Medulla oblongata (tissue), 1 donor: ENCODE measurements at regions not wholly inside any gene's neighbourhood (a gene's known extent, or its start where the extent isn't known, plus 50 kb on each side); places are given as distances from the start of the nearest gene placed in this dataset.
"Not testable (repeated sequence)": the region's sequence is repeated elsewhere in the genome, so short reads cannot be mapped to it uniquely, and the experiment has no call there.

Experiments
- DNase-seq: peaks from one replicate; pipeline ENCODE4 v3.0.0-alpha.2; 2015; ENCODE audit errors: extremely low spot score

- DNase-seq: no peak
Measured at GRCh38 chr15:39028069-39028468, 463.5 kb upstream of the RASGRP1 start.

GRCh38 chr15:39029741-39030140 lies 465.1 kb upstream of the RASGRP1 start:
- no peak for DNase-seq

DNA sequence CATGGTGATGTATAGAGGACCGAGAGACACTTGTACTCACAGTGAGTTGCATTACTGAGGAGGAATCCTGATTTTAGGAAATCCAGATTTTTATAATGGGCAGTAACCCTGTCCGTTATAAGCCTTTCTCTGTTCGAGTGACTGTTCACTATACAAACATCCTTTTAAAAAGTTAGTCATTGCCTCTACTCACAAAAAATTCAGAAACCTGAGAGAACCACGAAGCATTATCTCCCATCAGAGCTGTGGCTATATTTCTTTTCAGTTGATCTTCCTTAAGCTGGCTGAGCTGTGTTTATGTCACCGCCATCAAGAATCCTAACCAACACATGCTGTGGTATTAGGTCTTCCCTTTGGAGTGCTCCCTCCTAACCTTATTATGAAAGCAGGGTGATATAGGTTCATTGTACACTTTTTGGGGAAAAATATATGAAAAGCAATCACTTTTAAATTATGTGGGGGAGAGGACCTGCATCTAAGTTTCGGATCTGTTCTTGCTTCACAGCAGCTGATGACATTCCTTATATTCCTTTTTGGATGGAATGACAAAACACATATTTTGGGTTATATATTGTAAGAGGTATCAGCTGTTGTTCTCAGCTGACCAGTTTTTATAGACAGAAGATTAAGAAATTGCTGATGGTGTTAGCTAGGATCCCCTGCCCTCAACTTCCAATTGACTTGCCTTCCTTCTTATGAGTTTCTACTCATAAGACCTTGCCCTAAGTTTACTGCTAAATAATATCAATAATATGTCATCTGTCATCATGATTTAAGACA lies 465.9 kb upstream of the RASGRP1 start:
- DNase-seq: no peak

DNA sequence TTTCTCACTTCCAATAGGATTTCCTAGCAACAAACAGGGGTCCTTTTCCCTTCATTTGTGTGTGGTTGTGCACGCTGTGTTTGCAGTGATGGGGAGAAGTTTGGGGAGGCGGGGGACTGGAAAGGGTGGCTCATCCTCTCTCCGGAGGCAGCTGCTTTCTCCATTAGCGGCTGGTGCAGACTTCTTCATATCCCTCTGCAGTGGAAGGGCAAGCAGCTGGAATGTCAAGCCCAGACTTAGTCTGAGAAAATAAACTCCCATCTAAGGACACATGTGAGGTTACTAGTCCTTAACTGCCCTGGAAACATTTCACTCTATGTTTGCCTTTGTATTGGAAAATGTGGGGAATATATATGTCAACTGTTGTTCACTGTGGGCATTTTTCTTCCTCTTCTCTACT lies 467.0 kb upstream of the RASGRP1 start:
- DNase-seq: no peak

DNA sequence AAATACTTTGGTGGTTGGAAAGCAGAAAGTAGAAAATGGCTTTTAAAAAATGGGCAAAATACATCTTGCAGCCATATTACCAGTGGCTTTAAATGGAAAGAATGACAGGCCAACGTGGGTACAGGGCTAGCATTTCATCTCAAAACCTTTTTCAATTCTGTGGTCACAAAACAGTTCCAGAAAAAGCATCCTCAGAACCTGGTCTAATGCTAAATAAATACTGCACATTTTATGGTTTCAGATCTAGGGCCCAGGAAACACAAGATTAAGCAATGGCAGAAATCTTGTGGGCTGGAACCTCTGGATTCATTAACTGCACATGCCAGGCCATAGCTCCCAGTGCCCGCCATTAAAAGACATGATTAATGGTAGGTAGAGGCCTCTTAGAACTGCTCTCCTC lies 470.2 kb upstream of the RASGRP1 start:
- DNase-seq: no peak

GRCh38 chr15:39037611-39038010 lies 473.0 kb upstream of the RASGRP1 start:
- not testable (repeated sequence) for DNase-seq

DNA sequence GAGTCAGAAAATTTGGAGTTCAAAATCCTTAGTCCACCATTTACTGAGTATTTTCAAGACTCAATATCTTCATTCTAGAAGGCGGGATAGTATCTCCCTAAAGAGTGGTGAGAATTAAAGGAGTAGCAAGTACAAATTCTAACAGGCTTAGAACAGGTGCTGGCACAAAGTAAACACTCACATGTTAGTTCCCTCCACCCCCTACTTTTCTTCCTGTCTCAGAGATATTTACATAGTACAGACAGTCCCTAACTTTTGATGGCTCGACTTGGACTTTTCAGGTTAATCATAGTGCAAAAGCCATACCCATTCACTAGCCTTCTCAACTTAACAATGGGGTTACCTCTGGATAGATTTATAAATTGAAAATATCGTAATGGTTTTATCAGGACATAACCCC lies 476.2 kb upstream of the RASGRP1 start:
- no peak for DNase-seq

GRCh38 chr15:39041979-39042495 lies 477.4 kb upstream of the RASGRP1 start:
- DNase-seq: no peak

DNA sequence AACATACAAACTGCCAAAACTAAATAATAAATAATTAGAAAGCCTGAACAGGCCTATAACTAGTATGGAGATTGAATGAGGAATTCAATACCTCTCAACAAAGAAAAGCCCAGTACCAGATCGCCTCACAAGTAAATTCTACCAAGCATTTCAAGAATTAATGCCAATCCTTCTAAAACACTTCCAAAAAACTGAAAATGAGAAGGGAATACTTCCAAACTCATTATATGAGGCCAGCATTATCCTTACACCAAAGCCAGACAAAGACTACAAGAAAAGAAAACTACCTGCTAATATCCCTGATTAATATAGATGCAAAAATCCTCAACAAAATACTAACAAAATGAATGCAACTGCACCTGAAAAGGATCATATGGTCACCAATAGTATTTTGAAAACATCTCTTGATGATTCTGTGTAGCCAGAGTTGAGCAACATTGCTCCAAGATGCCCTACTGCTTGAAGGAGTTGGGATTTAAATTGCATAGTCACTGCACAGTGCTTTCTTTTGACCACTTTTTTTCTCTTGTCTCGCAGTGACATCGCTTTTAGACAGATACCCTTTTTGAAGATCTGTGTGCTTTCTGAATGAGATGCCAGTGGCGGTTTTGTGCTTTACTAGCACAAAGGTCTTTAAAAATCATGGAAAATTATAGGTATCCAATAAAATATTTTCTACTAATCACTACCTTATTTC lies 487.2 kb upstream of the RASGRP1 start:
- no peak for DNase-seq

DNA sequence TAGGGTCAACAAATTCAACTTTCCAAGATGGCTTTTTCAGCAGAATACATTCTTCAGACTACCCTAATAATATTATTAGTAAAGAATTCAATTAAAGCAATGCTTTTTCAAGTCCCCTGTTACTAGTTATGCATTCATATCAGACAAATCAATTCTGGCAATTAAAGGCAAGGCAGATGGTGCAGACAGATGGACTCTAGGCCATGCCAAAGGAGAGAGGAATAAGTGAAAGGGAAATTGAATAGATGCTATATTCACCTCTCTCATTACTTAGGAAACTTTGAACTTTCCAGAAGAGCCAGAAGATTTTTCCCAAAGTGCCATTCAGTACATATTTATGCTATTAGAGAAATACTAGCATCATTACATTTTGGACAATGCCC lies 487.7 kb upstream of the RASGRP1 start:
- no peak for DNase-seq

GRCh38 chr15:39053480-39053879 lies 488.9 kb upstream of the RASGRP1 start:
- no peak for DNase-seq

DNA sequence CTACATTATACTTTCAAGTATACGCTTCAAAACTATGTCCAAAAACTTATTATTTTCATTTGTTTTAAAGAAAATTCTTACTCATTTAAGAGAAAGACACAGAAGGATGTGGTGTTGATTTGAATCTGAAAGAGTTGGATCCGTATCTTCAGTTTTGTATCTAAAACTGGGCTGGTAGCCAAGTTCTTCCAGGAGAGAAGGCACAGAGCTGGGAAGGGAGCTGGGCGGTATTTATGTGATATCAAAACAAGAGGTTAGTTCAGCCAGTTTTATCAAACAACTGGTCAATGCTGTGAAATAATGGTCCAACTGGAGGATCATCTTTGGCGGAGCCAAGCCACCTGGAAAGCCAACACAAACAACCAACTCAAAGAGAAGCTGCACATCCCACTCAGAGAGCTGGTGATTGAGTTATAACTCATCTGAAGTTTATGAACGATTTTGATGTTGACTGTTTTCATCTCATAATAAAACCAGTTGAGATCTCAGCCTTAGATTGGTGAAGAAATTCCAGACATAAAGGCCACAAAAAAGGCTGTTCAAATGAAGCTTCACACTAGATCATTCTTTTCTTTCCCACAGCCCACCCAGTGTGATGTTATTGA lies 489.6 kb upstream of the RASGRP1 start:
- no peak for DNase-seq

DNA sequence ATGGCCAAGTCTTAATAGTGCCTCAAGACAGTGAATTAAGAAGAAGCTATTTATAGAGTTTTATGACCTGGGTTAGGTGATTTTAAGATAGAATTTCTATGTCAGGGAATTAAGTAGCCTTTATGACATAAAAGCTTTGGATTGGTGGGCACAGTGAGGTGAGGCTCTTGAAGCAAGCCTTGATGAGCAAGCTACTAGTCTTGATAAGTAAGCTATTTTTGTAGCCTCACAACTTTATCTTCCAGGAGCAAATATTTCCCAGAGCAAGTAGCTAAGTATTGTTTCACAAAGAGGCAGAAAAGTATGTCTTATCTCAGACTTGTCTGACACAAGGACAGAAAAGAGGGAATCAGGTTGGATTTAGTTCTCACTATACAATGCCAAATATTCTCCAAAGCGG lies 491.7 kb upstream of the RASGRP1 start:
- no peak for DNase-seq

DNA sequence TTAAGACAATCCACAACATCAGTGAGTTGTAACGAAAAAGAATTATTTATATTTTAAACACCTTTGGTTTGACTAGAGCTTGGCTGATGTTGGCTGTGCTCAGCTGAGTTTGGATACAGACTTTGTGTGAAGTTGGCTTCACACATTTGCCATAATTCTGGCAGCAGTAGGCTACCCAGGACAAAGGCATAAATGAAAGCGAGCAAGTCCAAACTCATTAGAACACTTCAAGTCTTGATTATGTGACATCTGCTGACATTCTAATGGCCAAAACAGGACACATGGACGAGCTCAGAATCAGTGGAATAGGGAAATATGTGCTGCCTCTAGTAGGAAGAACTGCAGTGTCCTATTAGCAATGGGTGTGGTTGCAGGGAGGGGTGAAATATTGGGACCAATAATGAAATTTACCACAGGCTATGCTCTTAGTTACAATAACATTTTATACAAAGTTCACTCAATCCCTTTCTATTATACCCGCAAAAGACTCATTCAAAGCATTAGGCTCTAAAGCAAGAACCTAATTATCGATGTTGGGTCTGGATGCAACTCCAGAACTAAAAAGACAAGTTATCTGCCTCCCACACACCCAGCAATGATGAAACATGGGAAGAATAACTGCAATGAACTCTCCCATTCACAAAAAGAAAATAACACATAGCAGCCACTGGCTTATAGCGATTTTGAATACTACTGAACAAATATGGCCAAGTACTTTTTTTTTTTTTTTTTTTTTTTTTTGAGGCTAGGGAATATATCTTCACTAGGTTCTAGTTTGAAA lies 493.9 kb upstream of the RASGRP1 start:
- DNase-seq: no peak

DNA sequence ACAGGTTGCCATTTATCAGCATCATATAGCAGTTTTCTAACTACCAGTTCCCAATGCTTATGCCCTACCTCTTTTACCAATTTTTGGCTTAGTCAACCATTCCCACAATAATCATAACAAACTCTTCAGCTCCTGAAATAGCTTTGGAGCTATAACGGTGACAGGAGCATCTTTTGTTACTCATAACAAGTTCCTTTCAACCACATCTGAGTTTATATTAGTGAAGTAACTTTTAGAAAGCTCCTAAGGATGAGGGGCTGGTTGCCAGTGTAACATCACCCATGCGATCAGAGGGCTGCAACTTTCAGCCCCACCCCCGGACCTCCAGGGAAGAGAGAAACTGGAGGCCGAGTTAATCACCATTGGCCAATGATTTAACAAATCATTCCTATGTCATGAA lies 495.3 kb upstream of the RASGRP1 start:
- no peak for DNase-seq

DNA sequence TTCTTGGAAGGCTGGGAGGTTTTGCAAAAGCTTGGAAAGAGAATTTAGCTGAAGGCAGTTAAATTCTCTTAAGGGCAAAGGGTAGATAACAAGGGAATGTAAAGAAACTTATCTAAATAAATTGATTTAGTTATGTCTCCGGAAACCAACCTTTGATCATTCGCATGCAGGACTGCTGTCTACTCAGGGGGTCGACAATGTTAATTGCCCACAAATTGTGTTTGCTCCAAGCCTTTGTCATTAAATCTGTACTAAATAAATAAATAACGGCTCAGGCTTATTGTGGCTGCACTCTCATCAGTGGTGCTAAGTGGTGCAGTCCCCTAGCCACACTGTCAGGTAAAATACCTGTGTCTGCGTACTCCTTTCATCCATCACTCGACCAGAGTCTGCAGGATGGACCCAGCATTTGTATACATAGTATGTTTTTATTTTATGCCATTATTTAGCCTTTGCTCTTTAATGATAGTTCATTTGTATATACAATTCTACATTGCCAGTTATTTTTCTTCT lies 497.4 kb upstream of the RASGRP1 start:
- DNase-seq: no peak

DNA sequence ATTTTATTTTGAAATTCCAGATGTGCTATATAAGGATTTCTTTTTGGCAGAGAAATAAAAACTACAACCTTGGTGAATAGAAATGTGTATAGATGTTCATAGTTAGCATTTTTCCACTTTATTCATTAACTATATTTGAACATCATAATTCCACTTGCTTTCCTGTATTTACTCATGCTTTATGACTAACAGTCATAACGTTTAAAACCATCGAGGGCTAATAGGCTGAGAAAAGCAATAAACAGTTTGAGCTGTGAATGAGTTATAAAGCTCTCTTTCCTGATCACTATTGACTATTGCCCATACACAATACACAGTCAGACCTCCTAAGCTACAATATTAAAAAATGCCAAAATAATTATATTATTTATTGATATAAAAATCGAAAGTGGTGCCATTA lies 502.1 kb upstream of the RASGRP1 start:
- no peak for DNase-seq

DNA sequence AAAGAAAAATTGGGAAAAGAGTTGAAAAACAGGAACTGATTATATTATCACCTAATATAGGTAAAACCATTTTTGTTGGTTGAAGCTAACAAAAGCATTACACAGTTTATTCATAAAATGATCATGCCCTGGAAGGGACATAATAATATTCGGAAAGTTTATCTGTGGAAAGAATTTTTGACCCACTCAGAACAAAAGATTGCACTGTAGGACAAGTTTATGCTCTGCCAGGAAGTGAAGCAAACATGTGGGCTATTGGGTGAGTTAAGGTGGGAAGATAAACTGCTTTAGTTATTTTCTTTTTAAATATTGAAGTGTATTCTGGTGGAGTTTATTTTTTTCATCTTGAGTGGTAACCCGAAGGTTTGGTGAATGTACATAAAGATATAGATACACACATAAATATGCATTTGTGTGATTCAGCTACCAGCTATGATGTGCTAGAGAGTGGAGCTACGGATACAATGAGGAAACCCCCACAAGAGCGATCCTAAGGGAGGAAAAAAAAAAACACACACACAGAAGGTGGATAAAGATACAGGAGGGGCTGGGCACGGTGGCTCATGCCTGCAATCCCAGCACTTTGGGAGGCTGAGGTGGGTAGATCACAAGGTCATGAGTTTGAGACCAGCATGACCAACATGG lies 506.4 kb upstream of the THBS1 start:
- DNase-seq: no peak

DNA sequence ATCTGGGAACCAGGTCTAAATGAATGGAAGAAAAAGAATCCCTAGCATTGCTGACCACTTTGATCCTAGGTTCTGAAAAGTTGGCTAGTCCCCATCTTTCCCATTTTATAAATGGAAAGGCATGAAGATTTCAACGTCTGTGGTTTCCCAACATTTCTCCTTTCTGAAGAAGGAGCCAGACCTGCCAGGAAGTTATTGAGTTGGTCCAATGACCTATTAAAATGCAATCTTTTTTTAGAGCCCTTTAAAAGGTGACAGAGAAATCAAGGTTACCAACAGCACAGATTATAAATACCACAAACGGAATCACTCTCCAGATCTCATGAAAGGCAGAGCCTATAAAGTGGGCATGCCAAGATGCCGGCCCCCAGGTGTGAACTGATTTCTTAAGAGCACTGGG lies 505.6 kb upstream of the THBS1 start:
- DNase-seq: no peak

- DNase-seq: no peak
Measured at GRCh38 chr15:39075756-39076341, 505.0 kb upstream of the THBS1 start.

DNA sequence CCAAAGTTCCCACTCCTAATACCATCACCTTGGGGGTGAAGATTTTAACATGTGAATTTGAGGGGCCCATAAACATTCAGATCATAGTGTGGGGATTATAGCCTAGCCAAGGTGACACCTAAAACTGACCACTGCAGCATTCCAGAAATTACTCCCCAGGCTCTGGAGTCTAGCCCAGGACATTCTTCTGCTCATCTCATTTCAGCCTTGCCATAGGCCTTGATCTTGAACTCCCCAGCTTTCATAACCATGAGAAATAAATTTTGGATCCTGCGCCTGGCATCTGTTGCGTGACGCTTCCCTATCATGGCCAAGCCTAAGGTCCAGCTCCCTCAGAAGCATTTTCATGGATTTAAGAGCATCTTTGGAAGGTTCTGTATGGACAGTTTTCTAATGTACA lies 502.9 kb upstream of the THBS1 start:
- DNase-seq: no peak
